Panc1 (cell line): ENCODE measurements at regions not wholly inside any gene's neighbourhood (a gene's known extent, or its start where the extent isn't known, plus 50 kb on each side); places are given as distances from the start of the nearest gene placed in this dataset.

ENCODE experiments used
- ATAC-seq: fragments of 200-7000 bp; cut with Tn5 transposase; 2 replicates; pipeline ENCODE4 v1.9.1; 2020; ENCODE audit warnings: mild to moderate bottlenecking, moderate library complexity
- BruUV-seq: library from RNA; stranded (reverse); fragments of 400-500 nt; replicated peaks from 2 replicates; lab custom pipeline; 2021; lab: Mats Ljungman, UMichigan
- CTCF ChIA-PET: fragments of 300-600 bp; sonication (Branson Sonifier 250); formaldehyde crosslinking; loops from one replicate; lab custom pipeline; 2022; ENCODE audit warnings: antibody characterized with exemption; lab: Charles Lee
- POLR2A ChIA-PET: fragments of 300-600 bp; sonication (Branson Sonifier 250); formaldehyde crosslinking; loops from one replicate; lab custom pipeline; 2022; ENCODE audit warnings: antibody characterized with exemption; lab: Charles Lee
- DNase-seq: peaks from one replicate; pipeline ENCODE4 v3.0.0-alpha.2; 2010; ENCODE audit warnings: low read depth, low spot score
- H3K27ac ChIP-seq: 2 replicates; pipeline ENCODE4 v1.5.1; 2011; ENCODE audit warnings: mild to moderate bottlenecking, low read length, inconsistent platforms
- H3K27me3 ChIP-seq: fragments of 200-500 bp; sonication (Bioruptor generic); 2 replicates; pipeline ENCODE4 v1.6.0; 2014; ENCODE audit warnings: low read length, inconsistent platforms; ENCODE audit not compliant: control insufficient read depth, insufficient read depth
- H3K36me3 ChIP-seq: fragments of 200-500 bp; sonication (Bioruptor generic); 2 replicates; pipeline ENCODE4 v1.5.1; 2014; ENCODE audit warnings: inconsistent platforms, mild to moderate bottlenecking, low read length, moderate library complexity; ENCODE audit not compliant: control insufficient read depth, insufficient read depth
- H3K4me1 ChIP-seq: 2 replicates; pipeline ENCODE4 v1.5.1; 2011; ENCODE audit warnings: inconsistent platforms, mild to moderate bottlenecking, low read length, moderate library complexity; ENCODE audit not compliant: control insufficient read depth, insufficient read depth
- H3K4me3 ChIP-seq, 2 experiments: 2 replicates each; pipeline ENCODE4 v1.5.1; 2011 to 2012; ENCODE audit warnings: low read depth in 2 of 2, low read length in 2 of 2, mild to moderate bottlenecking in 2 of 2, inconsistent platforms in 1 of 2, moderate library complexity in 1 of 2
- H3K9me3 ChIP-seq: fragments of 200-500 bp; sonication (Bioruptor generic); 2 replicates; pipeline ENCODE4 v1.5.1; 2014; ENCODE audit warnings: low read depth, mild to moderate bottlenecking, inconsistent platforms, low read length, moderate library complexity; ENCODE audit not compliant: control insufficient read depth, insufficient read depth
- CTCF ChIP-seq: fragments of 450-650 bp; IDR thresholded peaks from 2 replicates; pipeline ENCODE4 v1.5.1; 2017; ENCODE audit warnings: mild to moderate bottlenecking
- POLR2AphosphoS5 ChIP-seq: IDR thresholded peaks from 2 replicates; pipeline ENCODE4 v1.6.1; 2012; ENCODE audit warnings: mild to moderate bottlenecking, low read depth, low read length, moderate library complexity
- SIN3A ChIP-seq: IDR thresholded peaks from 2 replicates; pipeline ENCODE4 v1.6.1; 2012; ENCODE audit warnings: low read depth, mild to moderate bottlenecking, low read length, moderate library complexity, borderline replicate concordance; ENCODE audit not compliant: insufficient read depth
- TCF7L2 ChIP-seq: IDR thresholded peaks from 2 replicates; pipeline ENCODE4 v1.6.1; 2011; ENCODE audit warnings: mild to moderate bottlenecking, low read depth, low read length, inconsistent platforms
- in situ Hi-C: cut with HindIII; loops from 2 replicates; pipeline ENCODE4 v1.10.0; 2016; ENCODE audit warnings: low sequenced_read_pairs, low pct_unique_long_range_greater_than_20kb
- intact Hi-C: fragments of 100-400 bp; cut with micrococcal nuclease; formaldehyde crosslinking; loops from one replicate; pipeline ENCODE4 v1.10.0; 2022; ENCODE audit not compliant: unreplicated experiment
- TF ChIP-seq, protein P1 (sequence below), 2 experiments: IDR thresholded peaks; 2 replicates each; pipeline ENCODE4 v1.6.1; 2011 to 2012; ENCODE audit warnings: low read depth in 2 of 2, control low read depth in 1 of 2, low read length in 1 of 2, mild to moderate bottlenecking in 1 of 2, moderate library complexity in 1 of 2; ENCODE audit not compliant: insufficient read depth in 1 of 2

GRCh38 chr4:13957871-13958270 lies 330.3 kb upstream of the BOD1L1 start:
- no peak for TF ChIP-seq CTCF
- TF ChIP-seq POLR2AphosphoS5, result no peak
- TF ChIP-seq TCF7L2, result no peak
- no peak for TF ChIP-seq SIN3A
- TF ChIP-seq, protein P1, sequence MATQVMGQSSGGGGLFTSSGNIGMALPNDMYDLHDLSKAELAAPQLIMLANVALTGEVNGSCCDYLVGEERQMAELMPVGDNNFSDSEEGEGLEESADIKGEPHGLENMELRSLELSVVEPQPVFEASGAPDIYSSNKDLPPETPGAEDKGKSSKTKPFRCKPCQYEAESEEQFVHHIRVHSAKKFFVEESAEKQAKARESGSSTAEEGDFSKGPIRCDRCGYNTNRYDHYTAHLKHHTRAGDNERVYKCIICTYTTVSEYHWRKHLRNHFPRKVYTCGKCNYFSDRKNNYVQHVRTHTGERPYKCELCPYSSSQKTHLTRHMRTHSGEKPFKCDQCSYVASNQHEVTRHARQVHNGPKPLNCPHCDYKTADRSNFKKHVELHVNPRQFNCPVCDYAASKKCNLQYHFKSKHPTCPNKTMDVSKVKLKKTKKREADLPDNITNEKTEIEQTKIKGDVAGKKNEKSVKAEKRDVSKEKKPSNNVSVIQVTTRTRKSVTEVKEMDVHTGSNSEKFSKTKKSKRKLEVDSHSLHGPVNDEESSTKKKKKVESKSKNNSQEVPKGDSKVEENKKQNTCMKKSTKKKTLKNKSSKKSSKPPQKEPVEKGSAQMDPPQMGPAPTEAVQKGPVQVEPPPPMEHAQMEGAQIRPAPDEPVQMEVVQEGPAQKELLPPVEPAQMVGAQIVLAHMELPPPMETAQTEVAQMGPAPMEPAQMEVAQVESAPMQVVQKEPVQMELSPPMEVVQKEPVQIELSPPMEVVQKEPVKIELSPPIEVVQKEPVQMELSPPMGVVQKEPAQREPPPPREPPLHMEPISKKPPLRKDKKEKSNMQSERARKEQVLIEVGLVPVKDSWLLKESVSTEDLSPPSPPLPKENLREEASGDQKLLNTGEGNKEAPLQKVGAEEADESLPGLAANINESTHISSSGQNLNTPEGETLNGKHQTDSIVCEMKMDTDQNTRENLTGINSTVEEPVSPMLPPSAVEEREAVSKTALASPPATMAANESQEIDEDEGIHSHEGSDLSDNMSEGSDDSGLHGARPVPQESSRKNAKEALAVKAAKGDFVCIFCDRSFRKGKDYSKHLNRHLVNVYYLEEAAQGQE (IDR thresholded peaks at IDR 0.05; ENCODE audit: insufficient read depth in 1 of 2, low read depth in 2 of 2, low read length in 1 of 2), result no peak
- no peak for DNase-seq
- ChIA-PET POLR2A (no interaction called here), CTCF (no interaction called here)
- in situ Hi-C loops, result no loop called here
- Histone ChIP-seq H3K36me3 (no peaks in the 10 kb centered on the region), H3K4me3 (no peak overlapping the region), H3K9me3 (no peaks in the 10 kb centered on the region), H3K27ac (no peak overlapping the region), H3K4me1 (no peaks in the 10 kb centered on the region), H3K27me3 (no peaks in the 10 kb centered on the region)
- BruUV-seq, result no TSS peak
- intact Hi-C loops, result no loop called here
- no peak for ATAC-seq

- no peak overlapping the region for H3K4me3 ChIP-seq
- no peaks in the 10 kb centered on the region for H3K4me1 ChIP-seq
- intact Hi-C loops, result no loop called here
- H3K27ac ChIP-seq, result no peak overlapping the region
- DNase-seq (no peak), ATAC-seq (no peak)
- no peaks in the 10 kb centered on the region for H3K36me3 ChIP-seq
- TF ChIP-seq TCF7L2 (no peak), CTCF (no peak), POLR2AphosphoS5 (no peak), SIN3A (no peak)
- TF ChIP-seq, protein P1 (IDR thresholded peaks at IDR 0.05; ENCODE audit: insufficient read depth in 1 of 2, low read depth in 2 of 2, low read length in 1 of 2), result no peak
- BruUV-seq, result no TSS peak
- H3K9me3 ChIP-seq, result no peaks in the 10 kb centered on the region
- no peaks in the 10 kb centered on the region for H3K27me3 ChIP-seq
- POLR2A ChIA-PET, result no interaction called here
- in situ Hi-C loops, result no loop called here
- CTCF ChIA-PET, result no interaction called here
Measured at GRCh38 chr4:13963601-13964000, 336.1 kb upstream of the BOD1L1 start.
